ENCODE measurements at regions not wholly inside any gene's neighbourhood (a gene's known extent, or its start where the extent isn't known, plus 50 kb on each side); places are given as distances from the start of the nearest gene placed in this dataset.

GRCh38 chr2:220309215-220309614 lies 681.8 kb downstream of the SLC4A3 start:
- DNase-seq (ENCODE audit: extremely low read depth in 1 of 2, low read depth in 1 of 2), result no peak

GRCh38 chr2:220310451-220310861 lies 683.0 kb downstream of the SLC4A3 start:
- no peak for DNase-seq (ENCODE audit: extremely low read depth in 1 of 2, low read depth in 1 of 2)

- DNase-seq (ENCODE audit: extremely low read depth in 1 of 2, low read depth in 1 of 2), result no peak
Measured at GRCh38 chr2:220315098-220315823, 687.8 kb downstream of the SLC4A3 start.

- no peak for DNase-seq (ENCODE audit: extremely low read depth in 1 of 2, low read depth in 1 of 2)
Measured at GRCh38 chr2:220318037-220318436, 690.6 kb downstream of the SLC4A3 start.

- no peak for DNase-seq (ENCODE audit: extremely low read depth in 1 of 2, low read depth in 1 of 2)
Measured at GRCh38 chr2:220318508-220318907, 691.1 kb downstream of the SLC4A3 start.

- DNase-seq (ENCODE audit: extremely low read depth in 1 of 2, low read depth in 1 of 2), result no peak
Measured at GRCh38 chr2:220320326-220320725, 692.9 kb downstream of the SLC4A3 start.

- no peak for DNase-seq (ENCODE audit: extremely low read depth in 1 of 2, low read depth in 1 of 2)
Measured at GRCh38 chr2:220332886-220333285, 705.5 kb downstream of the SLC4A3 start.

GRCh38 chr2:220334210-220334609 lies 706.8 kb downstream of the SLC4A3 start:
- no peak for DNase-seq (ENCODE audit: extremely low read depth in 1 of 2, low read depth in 1 of 2)

- no peak for DNase-seq (ENCODE audit: extremely low read depth in 1 of 2, low read depth in 1 of 2)
Measured at GRCh38 chr2:220334871-220335590, 707.6 kb downstream of the SLC4A3 start.

GRCh38 chr2:220335591-220335915 lies 708.1 kb downstream of the SLC4A3 start:
- DNase-seq (ENCODE audit: extremely low read depth in 1 of 2, low read depth in 1 of 2), result no peak

- DNase-seq (ENCODE audit: extremely low read depth in 1 of 2, low read depth in 1 of 2), result no peak
Measured at GRCh38 chr2:220336771-220337170, 709.3 kb downstream of the SLC4A3 start.

- no peak for DNase-seq (ENCODE audit: extremely low read depth in 1 of 2, low read depth in 1 of 2)
Measured at GRCh38 chr2:220337611-220338440, 710.4 kb downstream of the SLC4A3 start.

- no peak for DNase-seq (ENCODE audit: extremely low read depth in 1 of 2, low read depth in 1 of 2)
Measured at GRCh38 chr2:220341014-220341413, 713.6 kb downstream of the SLC4A3 start.

GRCh38 chr2:220346919-220347318 lies 719.5 kb downstream of the SLC4A3 start:
- no peak for DNase-seq (ENCODE audit: extremely low read depth in 1 of 2, low read depth in 1 of 2)

GRCh38 chr2:220347626-220348025 lies 720.2 kb downstream of the SLC4A3 start:
- no peak for DNase-seq (ENCODE audit: extremely low read depth in 1 of 2, low read depth in 1 of 2)

GRCh38 chr2:220348206-220348605 lies 720.8 kb downstream of the SLC4A3 start:
- no peak for DNase-seq (ENCODE audit: extremely low read depth in 1 of 2, low read depth in 1 of 2)

GRCh38 chr2:220353897-220354296 lies 726.5 kb downstream of the SLC4A3 start:
- DNase-seq (ENCODE audit: extremely low read depth in 1 of 2, low read depth in 1 of 2), result no peak

GRCh38 chr2:220356076-220356475 lies 728.6 kb downstream of the SLC4A3 start:
- DNase-seq (ENCODE audit: extremely low read depth in 1 of 2, low read depth in 1 of 2), result no peak

- no peak for DNase-seq (ENCODE audit: extremely low read depth in 1 of 2, low read depth in 1 of 2)
Measured at GRCh38 chr2:220365023-220365422, 737.6 kb downstream of the SLC4A3 start.

GRCh38 chr2:220366765-220367164 lies 739.3 kb downstream of the SLC4A3 start:
- DNase-seq (ENCODE audit: extremely low read depth in 1 of 2, low read depth in 1 of 2), result no peak

- DNase-seq (ENCODE audit: extremely low read depth in 1 of 2, low read depth in 1 of 2), result no peak
Measured at GRCh38 chr2:220370764-220371163, 743.3 kb downstream of the SLC4A3 start.

- no peak for DNase-seq (ENCODE audit: extremely low read depth in 1 of 2, low read depth in 1 of 2)
Measured at GRCh38 chr2:220371211-220371610, 743.8 kb downstream of the SLC4A3 start.
